ENCODE measurements at regions not wholly inside any gene's neighbourhood (a gene's known extent, or its start where the extent isn't known, plus 50 kb on each side); places are given as distances from the start of the nearest gene placed in this dataset.

GRCh38 chr10:83605783-83606630 lies 533.3 kb upstream of the GHITM start:
- H4K20me1 ChIP-seq (ENCODE audit: insufficient read depth): no peaks in the 10 kb centered on the region
- no peaks in the 10 kb centered on the region for H3K79me2 ChIP-seq (ENCODE audit: insufficient read depth, low read length)
- TF ChIP-seq SRF (IDR thresholded peaks at IDR 0.05; ENCODE audit: low read depth) (no peak), FOSL1 (IDR thresholded peaks at IDR 0.05; ENCODE audit: low read depth) (no peak), RAD21 (IDR thresholded peaks at IDR 0.05; ENCODE audit: low read depth) (no peak), ELF1 (IDR thresholded peaks at IDR 0.05; ENCODE audit: borderline replicate concordance, low read depth) (no peak), ZBTB33 (IDR thresholded peaks at IDR 0.05; ENCODE audit: extremely low read depth, insufficient replicate concordance, low read length) (no peak), TCF7L2 (IDR thresholded peaks at IDR 0.05; ENCODE audit: borderline replicate concordance, extremely low read depth, insufficient read depth, insufficient read length) (no peak)
- no peaks in the 10 kb centered on the region for H3K9me2 ChIP-seq (ENCODE audit: insufficient read depth)
- BruUV-seq (replicated peaks): no TSS peak
- H3K4me2 ChIP-seq (ENCODE audit: low read length): no peak overlapping the region
- DNase-seq (ENCODE audit: low read depth, low spot score) (no peak), ATAC-seq (no peak)
- intact Hi-C loops (cut with micrococcal nuclease): no loop called here
- H3K27me3 ChIP-seq (ENCODE audit: insufficient read depth, low read length): no peaks in the 10 kb centered on the region
- H3K36me3 ChIP-seq (ENCODE audit: control insufficient read depth in 1 of 2, insufficient read depth in 2 of 2, low read length in 2 of 2): no peaks in the 10 kb centered on the region
- RAD21 ChIA-PET (ENCODE audit: low non-redundant PET in 1 of 2, low total read pairs in 2 of 2, uncharacterized antibody in 2 of 2, unreplicated experiment in 2 of 2): no interaction called here
- H3K27ac ChIP-seq (ENCODE audit: low read depth, low read length): no peak overlapping the region
- peaks cover 24 to 31% of the 10 kb centered on the region in 2 experiments; a peak in 2 of 4 replicates for H3K9me3 ChIP-seq (ENCODE audit: control insufficient read depth in 1 of 2, insufficient read depth in 1 of 2, low read depth in 1 of 2, low read length in 2 of 2)
- no peaks in the 10 kb centered on the region for H3K4me1 ChIP-seq (ENCODE audit: control insufficient read depth in 1 of 2, insufficient read depth in 2 of 2, low read length in 2 of 2)
- POLR2A ChIA-PET: no interaction called here
- H3K4me3 ChIP-seq (replicated peaks in 1 of 2; ENCODE audit: low read depth in 1 of 2, low read length in 2 of 2): no peak overlapping the region
- H2AFZ ChIP-seq (ENCODE audit: low read depth, low read length, poor library complexity, severe bottlenecking): no peak overlapping the region
- H3K9ac ChIP-seq (ENCODE audit: low read length): no peak overlapping the region
- CTCF ChIA-PET: no interaction called here

Data from HCT116 (cell line).